ENCODE measurements at regions not wholly inside any gene's neighbourhood (a gene's known extent, or its start where the extent isn't known, plus 50 kb on each side); places are given as distances from the start of the nearest gene placed in this dataset.

DNA sequence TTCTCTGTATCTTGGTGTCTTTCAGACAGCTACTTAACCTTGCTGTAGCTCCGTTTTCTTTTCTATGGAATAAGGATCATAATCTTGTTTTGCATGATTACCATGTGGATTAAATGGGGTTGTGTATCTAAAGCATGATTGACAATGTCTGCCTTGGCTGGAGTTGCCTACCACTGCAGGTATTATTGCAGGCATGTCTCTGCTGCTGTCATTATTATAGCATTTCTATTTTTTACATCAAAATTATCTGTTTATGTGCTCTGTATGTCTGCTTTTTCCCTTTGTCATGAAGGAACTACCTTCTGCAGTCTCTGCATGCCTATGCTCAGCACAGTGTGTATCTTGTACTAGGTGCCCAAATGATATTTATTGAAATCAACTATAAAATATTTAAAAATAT, 95.9 kb upstream of the TAPT1 start:
- TF ChIP-seq POLR2A (IDR thresholded peaks at IDR 0.05): no peak
- TF ChIP-seq, protein P1, sequence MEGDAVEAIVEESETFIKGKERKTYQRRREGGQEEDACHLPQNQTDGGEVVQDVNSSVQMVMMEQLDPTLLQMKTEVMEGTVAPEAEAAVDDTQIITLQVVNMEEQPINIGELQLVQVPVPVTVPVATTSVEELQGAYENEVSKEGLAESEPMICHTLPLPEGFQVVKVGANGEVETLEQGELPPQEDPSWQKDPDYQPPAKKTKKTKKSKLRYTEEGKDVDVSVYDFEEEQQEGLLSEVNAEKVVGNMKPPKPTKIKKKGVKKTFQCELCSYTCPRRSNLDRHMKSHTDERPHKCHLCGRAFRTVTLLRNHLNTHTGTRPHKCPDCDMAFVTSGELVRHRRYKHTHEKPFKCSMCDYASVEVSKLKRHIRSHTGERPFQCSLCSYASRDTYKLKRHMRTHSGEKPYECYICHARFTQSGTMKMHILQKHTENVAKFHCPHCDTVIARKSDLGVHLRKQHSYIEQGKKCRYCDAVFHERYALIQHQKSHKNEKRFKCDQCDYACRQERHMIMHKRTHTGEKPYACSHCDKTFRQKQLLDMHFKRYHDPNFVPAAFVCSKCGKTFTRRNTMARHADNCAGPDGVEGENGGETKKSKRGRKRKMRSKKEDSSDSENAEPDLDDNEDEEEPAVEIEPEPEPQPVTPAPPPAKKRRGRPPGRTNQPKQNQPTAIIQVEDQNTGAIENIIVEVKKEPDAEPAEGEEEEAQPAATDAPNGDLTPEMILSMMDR (IDR thresholded peaks at IDR 0.05): no peak
- TF ChIP-seq EP300 (IDR thresholded peaks at IDR 0.05): no peak

Data from ovary (tissue), 3 donors.